ENCODE measurements at regions not wholly inside any gene's neighbourhood (a gene's known extent, or its start where the extent isn't known, plus 50 kb on each side); places are given as distances from the start of the nearest gene placed in this dataset.

- TF ChIP-seq CTCF (IDR thresholded peaks at IDR 0.05 in 2 of 3, conservative IDR thresholded peaks at IDR 0.05 in 1 of 3; ENCODE audit: control insufficient read depth in 2 of 3, extremely low read depth in 1 of 3, insufficient read depth in 1 of 3, low read depth in 3 of 3, low read length in 3 of 3) (peak; percentile 32 to 53 (median 51); a peak in 5 of 6 replicates), SMC3 (IDR thresholded peaks at IDR 0.05; ENCODE audit: borderline replicate concordance, low read length) (peak; percentile 29; the same call in 1 of the 2 replicates)
Measured at GRCh38 chr4:143025081-143025704, 159.5 kb upstream of the USP38 start (continued).

- WGBS (ENCODE audit: insufficient coverage, insufficient replicate concordance, low lambda C conversion rate, missing lambda C conversion rate), result 0% methylated on average over 1 of the region's 1 CpG
- FAIRE-seq (no peak), ATAC-seq (peak; percentile 13; the same call in 1 of the 3 replicates), DNase-seq (ENCODE audit: low read depth, low spot score) (no peak)
- no peaks in the 10 kb centered on the region for H3K36me3 ChIP-seq (ENCODE audit: control insufficient read depth in 2 of 2, insufficient read depth in 2 of 2, low read length in 1 of 2)
- CTCF ChIA-PET, result interaction anchor here (0.6 to 3.1 kb wide), 8 partner anchors 41 to 1165 kb away, joined by 3 to 24 read pairs (median 4); no protein-coding TSS in a partner anchor
- no peak overlapping the region for H3K9ac ChIP-seq (ENCODE audit: control insufficient read depth, insufficient read depth, low read length)
- H3K27ac ChIP-seq (ENCODE audit: control insufficient read depth, insufficient read depth), result no peak overlapping the region
- TF ChIP-seq JUNB (IDR thresholded peaks at IDR 0.05), result no peak
- TF ChIP-seq BHLHE40 (IDR thresholded peaks at IDR 0.05; ENCODE audit: borderline replicate concordance in 1 of 2, low read depth in 2 of 2, low read length in 1 of 2), result peak in 1 of 2 experiments; percentile 46; a peak in 2 of 4 replicates
- no peak overlapping the region for H3K4me3 ChIP-seq
- H2AFZ ChIP-seq (ENCODE audit: control insufficient read depth, low read depth, low read length), result no peak overlapping the region
- RAD21 ChIA-PET (ENCODE audit: unreplicated experiment), result interaction anchor here (0.9 to 2.4 kb wide), 3 partner anchors 41 to 151 kb away, joined by 3 to 12 read pairs (median 6); no protein-coding TSS in a partner anchor
- SMC1A ChIA-PET (ENCODE audit: uncharacterized antibody, unreplicated experiment), result interaction anchor here (0.7 to 3.0 kb wide), 4 partner anchors 13 to 250 kb away, joined by 3 to 14 read pairs (median 4); no protein-coding TSS in a partner anchor
- no peaks in the 10 kb centered on the region for H3K9me3 ChIP-seq (replicated peaks; ENCODE audit: control insufficient read depth, insufficient read depth, low read length)
- BruUV-seq (replicated peaks), result no TSS peak
- intact Hi-C loops (cut with micrococcal nuclease; ENCODE audit: unreplicated experiment), result loop anchor here (10.0 kb wide), 2 partner anchors 672 to 902 kb away; no protein-coding TSS in a partner anchor
- H4K20me1 ChIP-seq (ENCODE audit: control insufficient read depth, insufficient read depth), result no peaks in the 10 kb centered on the region
- no peaks in the 10 kb centered on the region for H3K79me2 ChIP-seq (ENCODE audit: control insufficient read depth, insufficient read depth, low read length)
- no peaks in the 10 kb centered on the region; the same call in 1 of the 2 replicates for H3K4me1 ChIP-seq (ENCODE audit: control insufficient read depth, insufficient read depth, low read length)
- no peaks in the 10 kb centered on the region for H3K27me3 ChIP-seq (replicated peaks in 1 of 2; ENCODE audit: control insufficient read depth in 2 of 2, insufficient read depth in 2 of 2, low read length in 1 of 2)
- in situ Hi-C loops (cut with MboI), result no loop called here
- no peak overlapping the region for H3K4me2 ChIP-seq (ENCODE audit: control insufficient read depth, insufficient read depth)
- POLR2A ChIA-PET, result no interaction called here
Measured at GRCh38 chr4:143026459-143027170, 158.1 kb upstream of the USP38 start.
